Stimulated activated memory B cell treated with anti-CD40 and anti-IgM and Interleukin-4, amounts not matched to agents 10 μg/mL and 1 μg/mL and 100 μg/mL, for 72 hours (primary cell): ENCODE measurements at regions not wholly inside any gene's neighbourhood (a gene's known extent, or its start where the extent isn't known, plus 50 kb on each side); places are given as distances from the start of the nearest gene placed in this dataset.

Source experiments
- ATAC-seq: fragments of 150-1000 bp; cut with Tn5 transposase; 2 replicates; pipeline ENCODE4 v1.10.0; 2021
- H3K27ac Mint-ChIP-seq: one replicate; pipeline ENCODE4 v1.8.0; 2022; ENCODE audit warnings: mild to moderate bottlenecking, mixed read lengths
- H3K27me3 Mint-ChIP-seq: one replicate; pipeline ENCODE4 v1.8.0; 2022; ENCODE audit warnings: mixed read lengths
- H3K36me3 Mint-ChIP-seq: one replicate; pipeline ENCODE4 v1.8.0; 2022; ENCODE audit warnings: mixed read lengths
- H3K4me1 Mint-ChIP-seq: one replicate; pipeline ENCODE4 v1.8.0; 2022; ENCODE audit warnings: mixed read lengths
- H3K4me3 Mint-ChIP-seq: one replicate; pipeline ENCODE4 v1.8.0; 2022; ENCODE audit warnings: mild to moderate bottlenecking, moderate library complexity, mixed read lengths
- H3K9me3 Mint-ChIP-seq: one replicate; pipeline ENCODE4 v1.8.0; 2022; ENCODE audit warnings: mixed read lengths

DNA sequence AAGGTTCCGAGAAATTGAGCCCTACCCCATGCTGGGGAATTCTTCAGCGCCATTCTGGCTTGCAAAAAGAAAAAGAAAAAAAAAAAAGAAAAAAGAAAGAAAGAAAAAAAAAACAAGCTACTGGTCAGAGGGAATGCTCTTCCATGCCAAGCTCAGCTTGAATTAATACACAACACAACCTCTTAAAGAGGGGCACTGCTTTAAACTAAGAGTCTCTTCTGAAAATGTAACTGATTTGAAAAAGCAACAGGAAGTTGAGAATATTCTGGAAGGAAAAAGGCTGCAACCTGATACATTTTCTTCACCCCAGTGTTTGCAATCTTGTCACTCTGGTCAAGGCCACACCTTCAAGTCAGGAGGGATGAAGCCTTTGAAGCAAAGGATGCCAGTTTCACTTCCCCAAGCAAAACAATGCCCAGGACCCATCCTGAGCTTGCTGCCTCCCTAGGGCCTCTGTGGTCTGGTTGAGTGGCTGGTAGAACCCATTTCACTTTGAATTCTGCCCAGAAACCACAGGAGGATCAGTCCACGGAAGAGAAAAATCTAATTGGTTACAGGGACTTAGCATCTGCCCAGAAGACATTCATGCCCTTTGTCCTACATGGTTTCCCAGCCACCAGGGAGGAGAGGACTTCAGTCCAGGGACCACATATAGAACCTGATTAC, 389.7 kb downstream of the SOX9 start:
- Mint-ChIP-seq H3K4me3 (no peak overlapping the region), H3K27me3 (peaks cover 19% of the 10 kb centered on the region), H3K4me1 (peaks cover 12% of the 10 kb centered on the region), H3K9me3 (peaks cover 5% of the 10 kb centered on the region), H3K27ac (no peak overlapping the region), H3K36me3 (no peaks in the 10 kb centered on the region)
- peak; percentile 81 for ATAC-seq

DNA sequence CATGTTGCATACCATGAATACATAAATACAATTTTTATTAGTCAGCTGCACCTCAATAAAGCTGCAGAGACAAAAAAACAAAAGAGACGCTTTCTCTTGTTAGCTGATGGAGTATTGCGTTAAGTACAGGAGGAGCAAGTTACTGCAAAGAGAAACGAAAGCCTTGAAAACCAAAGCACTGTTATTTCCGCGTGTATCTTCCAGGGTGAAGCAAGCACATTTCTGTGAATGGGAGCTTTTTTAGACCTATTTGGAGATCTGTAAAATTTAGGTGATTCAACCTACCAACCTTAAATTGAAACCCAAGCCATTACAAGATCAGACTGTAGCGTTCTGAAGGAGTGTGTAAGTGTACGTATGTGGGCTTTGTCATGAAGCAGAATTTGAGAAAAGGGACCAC, 390.4 kb downstream of the SOX9 start:
- H3K27me3 Mint-ChIP-seq, result peaks cover 20% of the 10 kb centered on the region
- H3K36me3 Mint-ChIP-seq, result no peaks in the 10 kb centered on the region
- ATAC-seq, result no peak
- no peak overlapping the region for H3K27ac Mint-ChIP-seq
- no peak overlapping the region for H3K4me3 Mint-ChIP-seq
- peaks cover 18% of the 10 kb centered on the region for H3K4me1 Mint-ChIP-seq
- H3K9me3 Mint-ChIP-seq, result peaks cover 2% of the 10 kb centered on the region

DNA sequence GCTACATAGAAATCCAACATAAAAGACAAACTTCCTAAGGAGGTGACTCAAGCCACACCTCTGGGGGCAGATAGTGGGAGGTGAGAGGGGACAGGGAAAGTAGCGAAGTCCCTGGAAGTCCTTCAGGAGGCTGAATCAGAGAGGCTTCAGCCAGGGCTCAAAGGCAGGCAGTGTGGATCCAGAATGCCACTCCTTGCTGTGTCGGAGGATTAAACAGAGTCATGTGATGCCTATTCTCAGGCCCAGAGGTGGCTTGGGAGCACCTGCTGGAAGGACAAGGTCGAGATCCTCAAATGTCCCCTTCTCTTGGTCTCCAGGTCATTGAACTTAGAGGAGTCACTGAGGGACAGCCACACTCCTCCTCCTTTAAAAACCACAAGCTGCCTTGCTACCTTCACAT, 391.1 kb downstream of the SOX9 start:
- no peak overlapping the region for H3K4me3 Mint-ChIP-seq
- no peaks in the 10 kb centered on the region for H3K36me3 Mint-ChIP-seq
- ATAC-seq, result no peak
- H3K27me3 Mint-ChIP-seq, result peaks cover 26% of the 10 kb centered on the region
- peaks cover 18% of the 10 kb centered on the region for H3K4me1 Mint-ChIP-seq
- H3K27ac Mint-ChIP-seq, result no peak overlapping the region
- no peaks in the 10 kb centered on the region for H3K9me3 Mint-ChIP-seq

DNA sequence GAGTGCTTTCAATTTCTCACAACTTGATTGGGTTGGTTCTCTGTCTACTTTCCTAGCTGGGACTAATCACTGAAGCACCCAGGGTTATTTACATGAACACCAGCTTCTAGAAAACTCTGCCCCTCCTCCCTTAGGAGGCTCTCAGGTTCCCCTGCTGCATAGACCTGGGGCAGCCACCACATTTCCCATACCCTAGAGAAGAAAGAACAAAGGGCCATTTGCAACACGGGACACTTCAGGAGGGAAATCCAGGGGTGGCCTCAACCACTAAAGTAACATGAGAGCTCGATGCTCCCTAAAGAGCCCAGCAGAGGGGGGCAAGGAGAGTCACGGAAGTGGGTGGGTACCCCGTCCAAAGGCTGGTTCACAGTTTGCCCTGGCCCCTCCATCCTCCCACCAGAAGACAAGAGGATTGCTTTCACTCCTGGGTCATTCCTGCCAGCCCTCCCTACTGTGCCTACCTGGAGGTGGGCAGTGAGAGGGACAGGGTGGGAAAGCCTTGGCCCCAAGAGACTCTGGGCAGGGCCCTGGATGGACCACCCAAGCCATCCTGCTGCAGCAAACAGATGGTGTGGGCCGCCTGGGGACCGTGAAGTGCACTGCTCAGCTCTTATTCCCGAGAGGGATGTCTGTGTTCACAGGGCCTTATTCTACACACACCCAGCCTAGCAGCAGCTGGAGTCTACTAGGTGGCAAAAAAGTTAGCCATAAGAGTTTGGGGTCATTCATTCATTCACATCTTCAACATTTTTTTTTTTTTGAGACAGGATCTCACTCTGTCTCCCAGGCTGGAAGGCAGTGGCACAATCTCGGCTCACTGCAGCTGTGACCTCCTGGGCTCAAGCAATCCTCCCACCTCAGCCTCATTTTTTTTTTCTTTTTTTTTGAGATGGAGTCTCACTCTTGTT, 392.1 kb downstream of the SOX9 start:
- no peaks in the 10 kb centered on the region for H3K36me3 Mint-ChIP-seq
- H3K4me3 Mint-ChIP-seq, result no peak overlapping the region

DNA sequence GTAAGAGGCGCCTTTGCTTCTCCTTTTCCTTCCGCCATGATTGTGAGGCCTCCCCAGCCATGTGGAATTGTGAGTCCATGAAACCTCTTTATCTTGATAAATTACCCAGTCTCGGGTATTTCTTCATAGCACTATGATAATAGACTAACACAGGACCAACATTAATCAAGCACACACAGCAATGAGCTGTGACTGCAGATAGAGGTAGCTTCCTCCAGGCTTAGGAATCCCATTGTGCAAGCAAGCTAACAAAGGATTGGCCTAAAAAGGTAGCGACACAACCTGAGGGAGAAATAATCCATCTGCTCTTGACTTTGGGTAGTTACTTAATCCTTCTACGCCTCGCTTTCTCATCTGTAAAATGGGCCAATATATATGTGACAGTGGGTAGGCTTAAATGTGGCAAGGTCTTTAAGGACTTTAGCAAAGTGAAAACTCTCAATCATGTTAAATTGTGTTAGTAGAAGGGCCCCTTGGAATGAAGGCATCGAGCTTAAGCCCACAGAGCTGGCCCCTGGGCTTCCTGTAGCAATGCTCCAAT, 393.6 kb downstream of the SOX9 start:
- no peak for ATAC-seq
- Mint-ChIP-seq H3K27me3 (peaks cover 52% of the 10 kb centered on the region), H3K4me3 (no peak overlapping the region), H3K4me1 (peaks cover 18% of the 10 kb centered on the region), H3K9me3 (no peaks in the 10 kb centered on the region), H3K36me3 (no peaks in the 10 kb centered on the region), H3K27ac (no peak overlapping the region)

More for the DNA sequence above, 392.1 kb downstream of the SOX9 start:
- no peak overlapping the region for H3K27ac Mint-ChIP-seq
- ATAC-seq, result no peak
- no peaks in the 10 kb centered on the region for H3K9me3 Mint-ChIP-seq
- H3K27me3 Mint-ChIP-seq, result peaks cover 37% of the 10 kb centered on the region
- peaks cover 18% of the 10 kb centered on the region for H3K4me1 Mint-ChIP-seq

DNA sequence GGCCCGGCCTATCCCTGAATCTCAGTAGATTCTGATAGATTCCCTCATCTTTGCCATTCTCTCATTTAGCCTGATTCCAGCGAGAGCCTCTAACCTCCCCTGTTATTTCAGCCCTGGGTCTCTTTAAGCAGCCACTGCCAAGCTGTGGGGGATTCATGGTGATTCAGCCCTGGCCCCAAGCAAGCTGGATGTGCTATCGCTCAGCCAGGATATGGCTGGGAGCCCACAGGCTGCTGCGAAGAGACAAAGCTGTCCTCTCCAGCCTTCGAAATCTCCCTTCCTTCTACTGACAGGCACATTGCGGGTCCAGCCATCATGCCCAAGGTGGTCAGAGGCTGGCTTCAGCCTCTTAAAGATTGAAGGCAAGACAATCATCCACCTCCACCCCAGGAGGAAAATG, 394.1 kb downstream of the SOX9 start:
- peaks cover 53% of the 10 kb centered on the region for H3K27me3 Mint-ChIP-seq

DNA sequence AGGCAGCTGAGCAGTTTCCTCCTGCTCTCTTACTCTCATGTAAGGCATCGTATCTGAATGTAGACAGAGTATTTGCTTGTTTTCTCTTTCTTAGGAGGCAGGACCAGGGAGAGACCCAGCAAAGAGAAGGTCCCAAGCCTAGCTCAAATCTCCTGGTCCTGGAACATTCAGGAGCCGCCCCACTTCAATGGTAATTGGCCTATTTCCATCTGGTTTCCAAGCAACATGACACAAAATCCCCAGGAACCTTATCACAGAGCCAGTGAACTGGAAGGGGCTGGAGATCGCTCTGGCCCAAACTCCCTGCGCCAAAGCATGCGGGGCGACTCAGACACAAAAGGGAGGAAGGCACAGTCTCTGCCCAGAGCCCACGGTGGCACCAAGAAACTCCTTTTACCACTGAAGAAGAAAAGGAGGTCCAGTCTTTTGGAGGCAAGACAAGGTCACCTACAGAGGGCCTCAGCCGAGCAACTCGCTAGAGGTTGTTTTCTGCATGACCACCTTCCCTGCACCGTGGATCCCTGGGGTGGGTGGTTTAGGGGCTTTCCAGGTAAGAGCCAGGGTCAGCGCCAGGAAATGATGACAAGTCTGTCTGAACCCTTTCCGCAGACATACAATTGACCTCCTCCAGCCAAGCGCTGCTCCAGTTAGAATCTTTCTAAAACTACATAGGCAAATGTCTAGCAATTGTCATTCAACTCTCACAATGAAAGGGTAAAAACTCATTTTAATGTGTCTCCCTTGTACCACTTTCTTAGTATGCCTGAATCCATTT, 394.7 kb downstream of the SOX9 start:
- H3K36me3 Mint-ChIP-seq, result no peaks in the 10 kb centered on the region
- no peak overlapping the region for H3K27ac Mint-ChIP-seq
- ATAC-seq, result peak; percentile 29
- no peaks in the 10 kb centered on the region for H3K9me3 Mint-ChIP-seq
- H3K4me3 Mint-ChIP-seq, result no peak overlapping the region
- peaks cover 12% of the 10 kb centered on the region for H3K4me1 Mint-ChIP-seq
- H3K27me3 Mint-ChIP-seq, result peaks cover 53% of the 10 kb centered on the region

More for the DNA sequence above, 394.1 kb downstream of the SOX9 start:
- ATAC-seq, result no peak
- Mint-ChIP-seq H3K27ac (no peak overlapping the region), H3K9me3 (no peaks in the 10 kb centered on the region), H3K4me1 (peaks cover 18% of the 10 kb centered on the region), H3K4me3 (no peak overlapping the region), H3K36me3 (no peaks in the 10 kb centered on the region)

DNA sequence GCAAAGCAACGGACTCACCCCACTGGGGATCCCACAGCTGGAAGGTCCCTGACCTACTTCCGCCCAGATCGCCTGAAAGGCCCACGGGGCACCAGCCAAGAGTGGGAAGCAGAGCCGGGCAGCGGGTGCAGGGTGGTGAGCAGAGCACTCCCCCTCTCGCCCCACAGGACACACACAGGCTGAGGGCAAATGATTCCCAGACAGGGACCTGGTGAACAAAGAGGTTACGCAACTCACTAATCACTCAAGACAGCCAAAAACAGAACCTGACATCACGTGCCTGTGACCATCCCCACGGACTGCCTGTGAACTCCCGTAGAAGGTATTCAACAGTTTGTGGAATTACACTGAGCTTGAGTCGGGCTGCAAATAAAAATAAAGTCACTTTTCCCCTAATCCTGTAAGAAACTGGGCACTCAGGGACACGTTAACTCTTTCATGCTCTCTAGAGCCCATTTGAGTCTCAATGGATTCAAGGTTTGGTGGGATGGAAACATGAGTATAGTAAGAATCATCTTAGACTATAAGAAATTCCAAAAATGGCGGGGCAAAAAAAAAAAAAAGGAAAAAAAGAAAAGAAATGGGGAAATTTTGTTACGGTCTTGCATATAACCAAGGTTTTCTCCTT, 396.1 kb downstream of the SOX9 start:
- no peaks in the 10 kb centered on the region for H3K36me3 Mint-ChIP-seq
- H3K4me3 Mint-ChIP-seq, result no peak overlapping the region
- H3K4me1 Mint-ChIP-seq, result peaks cover 8% of the 10 kb centered on the region
- ATAC-seq, result no peak
- peaks cover 53% of the 10 kb centered on the region for H3K27me3 Mint-ChIP-seq
- no peak overlapping the region for H3K27ac Mint-ChIP-seq
- H3K9me3 Mint-ChIP-seq, result no peaks in the 10 kb centered on the region

DNA sequence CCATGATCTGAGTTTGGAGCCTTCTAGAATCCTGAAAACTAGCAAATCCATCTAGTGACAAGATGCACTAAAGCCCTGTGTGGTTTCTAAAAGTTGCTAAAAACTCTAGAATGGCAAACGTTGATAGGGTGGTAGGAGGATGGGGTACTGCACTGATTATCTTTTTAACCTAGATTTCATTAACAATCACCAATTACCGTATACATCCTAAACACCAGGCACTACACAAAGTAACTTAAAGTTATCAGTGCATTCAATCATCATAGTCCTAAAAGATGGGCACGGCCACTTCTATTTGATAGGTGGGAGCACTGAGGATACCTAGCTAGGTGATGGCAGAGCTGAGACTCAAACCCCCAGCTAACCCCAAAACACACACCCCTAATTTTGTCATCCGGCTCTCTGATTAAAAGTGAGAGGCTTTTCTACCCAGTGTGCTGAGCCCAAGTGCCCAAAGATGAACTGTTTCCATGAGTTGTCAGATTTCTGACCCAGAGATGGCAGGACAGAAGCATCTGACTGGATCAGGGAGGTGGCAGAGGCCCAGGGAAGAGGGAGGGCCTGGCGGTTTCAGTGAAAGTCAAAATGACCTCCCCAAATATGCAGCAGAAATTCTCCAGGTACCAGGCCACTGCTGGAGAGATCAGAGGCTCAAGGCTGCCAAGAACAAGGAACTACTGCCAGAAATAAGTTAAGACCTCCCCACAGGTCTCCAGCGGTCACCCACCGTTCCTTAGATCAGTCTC, 396.8 kb downstream of the SOX9 start:
- Mint-ChIP-seq H3K27me3 (peaks cover 53% of the 10 kb centered on the region), H3K36me3 (no peaks in the 10 kb centered on the region), H3K4me3 (no peak overlapping the region), H3K4me1 (peaks cover 8% of the 10 kb centered on the region), H3K27ac (no peak overlapping the region), H3K9me3 (no peaks in the 10 kb centered on the region)
- no peak for ATAC-seq

DNA sequence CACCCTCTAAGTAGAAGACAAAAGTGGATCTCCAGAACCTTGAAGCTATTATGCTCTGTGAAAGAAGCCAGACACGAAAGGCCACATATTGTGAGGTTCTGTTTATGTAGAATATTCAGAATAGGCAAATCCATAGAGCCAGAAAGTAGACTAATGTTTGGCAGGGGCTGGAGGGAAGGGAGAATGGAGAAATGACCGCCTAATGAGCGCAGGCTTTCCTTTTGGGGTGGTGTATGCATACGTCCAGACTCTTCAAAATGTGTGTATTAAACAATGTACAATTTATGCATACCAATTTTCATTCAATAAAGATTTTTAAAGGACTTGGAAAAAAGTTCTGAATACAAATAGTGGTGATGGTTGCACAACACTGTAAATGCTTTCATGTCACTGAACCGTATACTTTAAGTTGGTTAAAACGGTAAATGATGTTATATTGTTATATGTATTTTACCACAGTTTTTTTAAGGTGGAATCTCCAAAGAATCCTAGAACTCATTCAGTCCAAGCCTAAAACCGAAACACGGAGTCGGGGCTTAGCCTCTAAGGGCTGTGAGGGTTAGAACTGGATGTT, 397.4 kb downstream of the SOX9 start:
- H3K9me3 Mint-ChIP-seq, result no peaks in the 10 kb centered on the region
- peaks cover 53% of the 10 kb centered on the region for H3K27me3 Mint-ChIP-seq

DNA sequence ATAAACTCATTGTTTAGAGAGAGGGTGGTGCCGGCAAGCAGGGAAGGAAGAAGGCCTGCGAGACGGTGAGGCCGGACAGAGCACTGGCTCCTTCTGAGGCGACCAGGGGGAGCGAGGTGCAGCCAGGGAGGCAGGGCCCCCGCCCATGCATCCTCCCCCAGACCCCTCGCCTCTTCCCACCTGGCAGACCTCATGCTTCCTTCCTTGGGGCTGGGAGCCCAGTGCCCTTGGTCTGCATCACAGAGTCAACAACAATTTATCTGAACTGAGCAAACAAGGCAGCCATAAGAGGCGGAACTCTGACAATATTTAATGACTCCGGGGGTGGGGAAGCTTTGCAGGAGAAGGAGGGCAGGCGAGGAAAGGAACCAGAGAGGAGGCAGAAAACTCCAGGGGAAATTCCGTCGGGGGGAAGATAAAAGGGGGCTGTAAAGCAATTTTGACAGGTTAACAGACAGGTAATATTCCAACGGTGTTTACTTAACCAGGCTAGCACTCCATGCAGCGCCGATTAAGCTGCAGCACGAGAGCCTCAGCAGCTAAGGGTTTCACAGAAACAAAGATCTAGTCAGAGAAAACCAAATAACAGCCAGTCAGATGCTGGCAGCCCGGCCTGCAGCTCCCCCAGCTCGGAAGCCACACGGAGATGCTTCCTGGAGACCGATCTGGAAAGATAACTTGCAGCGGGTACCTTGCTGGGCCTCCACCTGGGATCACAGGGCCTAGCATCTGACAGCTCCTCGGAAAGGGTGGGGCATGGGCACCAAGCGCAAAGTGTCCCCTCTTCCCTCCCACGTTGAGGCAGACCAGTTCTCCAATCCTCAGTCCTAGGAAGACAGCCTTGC, 398.2 kb downstream of the SOX9 start:
- ATAC-seq, result no peak
- H3K4me1 Mint-ChIP-seq, result peaks cover 8% of the 10 kb centered on the region
- no peak overlapping the region for H3K4me3 Mint-ChIP-seq
- H3K27me3 Mint-ChIP-seq, result peaks cover 53% of the 10 kb centered on the region
- H3K27ac Mint-ChIP-seq, result no peak overlapping the region
- no peaks in the 10 kb centered on the region for H3K36me3 Mint-ChIP-seq
- H3K9me3 Mint-ChIP-seq, result no peaks in the 10 kb centered on the region

More for the DNA sequence above, 397.4 kb downstream of the SOX9 start:
- Mint-ChIP-seq H3K36me3 (no peaks in the 10 kb centered on the region), H3K27ac (no peak overlapping the region), H3K4me1 (peaks cover 8% of the 10 kb centered on the region), H3K4me3 (no peak overlapping the region)
- ATAC-seq, result no peak

DNA sequence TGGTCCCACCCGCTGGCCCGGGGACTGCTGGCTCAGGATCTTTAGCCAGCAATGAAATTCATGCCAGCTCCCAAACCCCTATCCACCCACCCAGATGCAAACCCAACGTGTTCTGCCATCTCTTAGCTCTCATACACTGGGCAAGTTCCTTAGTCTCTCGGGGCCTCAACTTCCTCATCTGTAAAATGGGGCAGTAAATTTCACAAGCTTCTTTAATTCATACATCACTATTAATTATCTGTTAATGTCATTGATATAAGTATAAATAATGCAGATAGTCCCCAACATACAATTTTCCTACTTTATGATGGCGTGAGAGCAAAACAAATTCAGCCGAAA, 398.7 kb downstream of the SOX9 start:
- no peaks in the 10 kb centered on the region for H3K9me3 Mint-ChIP-seq
- no peak for ATAC-seq
- peaks cover 48% of the 10 kb centered on the region for H3K27me3 Mint-ChIP-seq

DNA sequence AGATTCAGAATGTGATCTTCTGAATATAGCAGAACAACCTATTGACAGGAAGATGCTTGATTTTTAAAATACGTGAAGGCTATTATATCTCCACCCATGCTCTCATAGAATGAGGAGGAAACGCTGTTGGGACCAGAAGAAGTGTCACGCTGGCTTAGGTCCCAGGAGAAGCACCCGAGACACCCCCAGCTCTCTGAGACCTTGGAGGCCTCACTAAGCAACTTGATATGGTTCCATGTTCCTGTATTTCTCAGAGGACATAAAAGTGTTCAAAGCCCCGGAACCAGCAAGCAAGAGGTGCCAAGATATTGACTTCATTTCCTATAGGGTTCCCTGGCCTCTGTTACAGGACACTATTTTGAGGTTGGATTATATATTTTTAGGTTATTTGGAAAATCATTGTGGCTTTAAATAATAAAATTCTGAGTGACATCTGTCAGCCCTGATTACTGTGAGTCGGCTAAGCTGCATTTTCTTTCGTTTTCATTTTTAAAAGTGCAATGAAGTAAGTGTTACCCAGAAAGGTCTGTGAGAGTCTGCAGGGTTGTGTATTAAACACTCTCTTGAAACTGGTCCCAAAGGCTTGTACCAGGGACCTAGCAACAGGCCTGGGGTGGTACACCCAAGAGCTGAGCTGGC, 400.0 kb downstream of the SOX9 start:
- Mint-ChIP-seq H3K36me3 (no peaks in the 10 kb centered on the region), H3K9me3 (no peaks in the 10 kb centered on the region), H3K27me3 (peaks cover 37% of the 10 kb centered on the region)

More for the DNA sequence above, 398.7 kb downstream of the SOX9 start:
- Mint-ChIP-seq H3K27ac (no peak overlapping the region), H3K4me1 (peaks cover 8% of the 10 kb centered on the region), H3K4me3 (no peak overlapping the region), H3K36me3 (no peaks in the 10 kb centered on the region)

More for the DNA sequence above, 400.0 kb downstream of the SOX9 start:
- Mint-ChIP-seq H3K4me3 (no peak overlapping the region), H3K27ac (no peak overlapping the region), H3K4me1 (peaks cover 3% of the 10 kb centered on the region)
- no peak for ATAC-seq
